OCI-M1 (cell line): ENCODE measurements at regions not wholly inside any gene's neighbourhood (a gene's known extent, or its start where the extent isn't known, plus 50 kb on each side); places are given as distances from the start of the nearest gene placed in this dataset.
"Not testable (repeated sequence)": the region's sequence is repeated elsewhere in the genome, so short reads cannot be mapped to it uniquely, and the experiment has no call there.

Source experiments
- DNase-seq: peaks from one replicate; lab custom pipeline; 2025; lab: John Stamatoyannopoulos, UW

DNA sequence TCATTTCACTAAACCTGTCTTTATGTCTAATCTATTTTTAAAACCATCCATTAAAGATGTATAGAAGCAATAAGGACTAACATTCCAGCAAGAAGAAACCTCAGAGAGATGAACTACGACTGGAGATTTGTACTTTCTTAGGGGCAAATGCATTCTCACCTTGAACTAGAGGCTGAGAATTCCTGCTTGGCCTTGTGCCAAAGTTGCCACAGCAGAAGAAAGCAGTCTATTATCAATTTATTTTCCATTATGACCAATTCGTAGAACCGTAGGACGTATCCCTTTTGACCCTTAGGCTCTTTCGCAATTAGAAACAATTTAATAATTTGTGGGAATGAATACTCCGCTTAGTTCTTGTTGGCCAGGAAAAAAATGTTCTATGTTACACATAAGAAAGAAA is 1647.4 kb upstream of the CDH9 start:
- no peak for DNase-seq

DNA sequence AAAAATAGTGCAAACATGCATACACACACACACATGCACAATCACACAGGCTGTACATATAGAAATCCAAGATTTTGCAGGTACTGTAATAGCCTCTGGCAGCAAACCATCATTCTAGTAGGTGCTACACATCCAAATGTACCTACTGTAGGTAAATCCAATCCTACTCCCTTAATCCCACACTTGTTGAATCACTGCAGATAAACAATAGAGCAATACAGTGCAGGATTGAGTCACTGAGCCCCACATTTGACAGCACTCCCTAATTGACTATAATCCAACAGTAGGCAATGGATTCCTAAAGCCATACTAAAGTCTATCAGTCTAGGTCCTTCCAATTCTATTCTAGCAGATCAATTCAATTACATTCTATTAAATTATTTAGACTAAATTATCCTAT is 1640.5 kb upstream of the CDH9 start:
- DNase-seq, result no peak

DNA sequence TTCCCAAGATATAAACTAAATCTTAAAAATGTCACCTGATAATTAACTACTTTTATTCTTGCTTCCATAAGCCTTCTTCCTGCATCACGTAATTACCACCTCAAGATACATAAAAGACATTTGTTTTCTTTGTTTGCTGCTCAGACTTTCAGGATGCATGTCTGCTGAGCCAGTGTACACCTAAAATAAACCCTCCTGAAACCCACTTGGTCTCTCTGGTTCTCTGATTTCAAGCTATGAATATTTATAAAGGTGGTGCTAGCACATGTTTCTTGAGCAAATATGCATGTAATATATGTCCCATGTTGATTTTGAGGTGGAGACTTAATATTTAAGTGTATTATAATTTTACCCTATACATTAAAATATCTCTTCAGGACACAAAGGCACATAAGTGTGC is 1627.7 kb upstream of the CDH9 start:
- DNase-seq, result no peak

DNA sequence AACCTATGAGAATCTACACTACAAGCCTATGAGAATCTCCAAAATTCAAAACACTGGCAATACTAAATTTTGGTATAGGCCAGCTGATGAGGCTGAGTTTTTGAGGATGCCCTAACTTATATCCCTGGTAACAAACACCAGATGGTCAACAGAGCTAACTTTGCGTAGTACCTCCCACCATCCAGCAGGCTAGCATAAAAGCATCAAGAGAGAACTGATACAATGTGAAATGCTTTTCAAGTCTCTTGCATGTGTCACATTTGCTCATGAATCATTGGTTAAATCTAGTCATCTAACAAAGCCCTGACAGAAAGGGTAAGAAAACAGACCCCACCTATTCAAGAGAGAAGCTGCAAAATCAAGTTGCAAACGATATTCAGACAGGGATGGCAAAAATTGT is 1609.7 kb upstream of the CDH9 start:
- peak; percentile 8 for DNase-seq

DNA sequence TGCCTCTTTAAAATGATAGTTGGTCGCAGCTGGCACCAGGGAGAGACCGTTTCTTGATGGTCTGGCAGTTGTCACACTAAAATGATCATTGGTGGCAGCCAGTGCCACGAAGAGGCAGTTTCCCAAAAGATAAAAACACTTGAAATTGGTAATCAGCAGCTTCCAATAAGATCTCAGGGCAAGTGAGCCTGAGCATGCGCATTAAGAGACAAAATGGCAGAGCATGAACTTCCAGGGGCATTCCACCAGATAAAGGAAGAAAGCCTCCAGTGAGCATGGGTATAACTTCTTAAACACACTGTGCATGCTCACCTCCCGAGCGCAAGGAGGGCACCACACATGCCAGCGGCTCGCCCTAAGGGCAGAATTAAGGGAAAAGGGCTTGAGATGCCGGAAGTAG is 1594.2 kb upstream of the CDH9 start:
- no peak for DNase-seq

DNA sequence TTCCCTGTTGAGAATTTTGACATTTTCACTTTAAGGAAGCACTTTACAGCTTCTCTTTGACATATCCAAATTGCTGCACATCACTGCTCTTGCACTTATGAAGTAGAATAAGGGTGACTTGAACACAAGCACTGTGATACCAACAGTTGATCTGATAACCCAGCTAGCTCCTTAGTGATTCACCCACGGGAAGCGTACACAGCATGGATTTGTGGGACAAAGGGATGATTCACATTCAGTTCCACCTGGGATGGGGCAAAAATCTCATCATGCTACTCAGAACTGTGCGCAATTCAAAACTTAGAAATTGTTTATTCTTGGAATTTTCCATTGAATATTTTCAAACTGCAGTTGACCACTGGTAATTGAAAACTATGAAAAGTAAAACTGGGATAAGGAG is 1565.5 kb upstream of the CDH9 start:
- DNase-seq, result no peak

DNA sequence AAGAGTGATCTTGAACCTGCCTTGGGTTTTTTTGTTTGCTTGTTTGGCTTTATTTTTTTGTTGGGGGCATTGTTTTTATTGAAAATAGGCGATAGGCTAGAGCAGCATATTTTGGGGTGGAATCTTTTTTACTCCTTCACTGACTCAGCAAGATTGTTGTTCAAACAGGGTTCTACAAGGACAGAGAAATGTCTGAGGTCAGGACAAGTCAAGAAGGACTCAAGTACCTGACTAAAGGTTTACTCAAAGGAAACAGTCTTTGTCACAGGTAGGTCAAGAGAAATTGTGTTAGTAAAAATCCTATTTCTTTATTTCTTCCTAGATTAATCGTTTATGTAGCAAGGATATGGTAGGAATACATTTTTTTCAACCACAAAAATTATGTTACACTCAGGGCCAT is 1564.0 kb upstream of the CDH9 start:
- no peak for DNase-seq

DNA sequence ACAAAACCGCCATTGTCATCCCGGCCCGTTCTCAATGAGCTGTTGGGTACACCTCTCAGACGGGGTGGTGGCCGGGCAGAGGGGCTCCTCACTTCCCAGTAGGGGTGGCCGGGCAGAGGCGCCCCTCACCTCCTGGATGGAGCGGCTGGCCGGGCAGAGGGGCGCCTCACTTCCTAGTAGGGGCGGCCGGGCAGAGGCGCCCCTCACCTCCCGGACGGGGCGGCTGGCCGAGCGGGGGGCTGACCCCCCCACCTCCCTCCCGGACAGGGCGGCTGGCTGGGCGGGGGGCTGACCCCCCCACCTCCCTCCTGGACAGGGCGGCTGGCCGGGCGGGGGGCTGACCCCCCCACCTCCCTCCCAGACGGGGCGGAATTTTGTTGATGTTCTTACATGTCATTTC is 1558.3 kb upstream of the CDH9 start:
- not testable (repeated sequence) for DNase-seq

DNA sequence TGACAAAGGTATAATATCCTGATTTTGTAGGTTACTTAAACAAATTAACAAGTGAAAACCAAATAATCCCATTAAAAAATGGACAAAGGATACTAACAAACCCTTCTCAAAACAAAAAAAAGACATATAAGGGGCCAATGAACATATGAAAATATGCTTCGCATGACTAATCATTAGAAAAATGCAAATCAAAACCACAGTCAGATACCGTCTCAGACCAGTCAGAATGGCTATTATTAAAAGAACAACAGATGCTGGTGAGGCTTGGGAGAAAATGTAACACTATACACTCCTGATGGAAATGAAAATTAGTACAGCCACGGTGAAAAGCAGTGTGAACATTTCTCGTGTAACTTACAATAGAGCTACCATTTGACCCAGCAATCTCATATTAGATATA is 1542.2 kb upstream of the CDH9 start:
- DNase-seq, result no peak

DNA sequence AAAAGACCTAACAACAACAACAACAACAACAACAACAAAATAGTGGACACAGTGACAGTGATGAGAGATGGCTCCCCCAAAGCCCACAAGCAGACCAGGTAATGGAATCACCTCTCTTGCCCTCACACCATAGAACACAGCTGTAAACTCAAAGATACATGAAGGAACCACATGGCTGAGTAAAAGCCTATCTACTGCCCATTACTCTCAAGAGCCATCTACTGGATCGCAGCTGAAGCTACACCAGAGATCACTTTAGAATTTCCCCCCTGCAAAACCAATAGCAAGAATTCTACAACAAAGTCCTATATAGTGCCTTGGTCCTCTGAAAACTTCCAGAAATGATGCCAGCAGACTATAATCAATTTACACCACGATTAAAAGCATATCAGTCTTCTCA is 1537.6 kb upstream of the CDH9 start:
- peak; percentile 48 for DNase-seq

DNA sequence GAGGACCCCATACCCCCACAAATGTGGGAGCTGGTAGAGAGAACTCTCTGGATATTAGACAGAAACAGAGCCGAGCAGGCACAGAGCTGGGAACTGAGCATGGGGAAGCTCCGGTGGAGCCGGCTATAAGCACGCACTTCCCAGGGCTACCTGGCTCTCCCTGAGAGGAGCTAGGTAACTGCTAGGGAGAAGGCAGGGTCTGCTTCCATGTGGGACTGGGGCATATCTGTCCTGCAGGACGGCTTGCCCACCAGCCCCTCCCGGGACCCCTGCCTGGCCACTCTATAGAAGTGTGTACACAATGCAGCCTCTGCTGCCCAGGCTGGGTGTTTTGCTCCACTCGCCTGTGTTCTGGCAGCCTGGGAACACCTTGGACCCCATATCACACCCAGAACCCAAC is 1537.0 kb upstream of the CDH9 start:
- no peak for DNase-seq

DNA sequence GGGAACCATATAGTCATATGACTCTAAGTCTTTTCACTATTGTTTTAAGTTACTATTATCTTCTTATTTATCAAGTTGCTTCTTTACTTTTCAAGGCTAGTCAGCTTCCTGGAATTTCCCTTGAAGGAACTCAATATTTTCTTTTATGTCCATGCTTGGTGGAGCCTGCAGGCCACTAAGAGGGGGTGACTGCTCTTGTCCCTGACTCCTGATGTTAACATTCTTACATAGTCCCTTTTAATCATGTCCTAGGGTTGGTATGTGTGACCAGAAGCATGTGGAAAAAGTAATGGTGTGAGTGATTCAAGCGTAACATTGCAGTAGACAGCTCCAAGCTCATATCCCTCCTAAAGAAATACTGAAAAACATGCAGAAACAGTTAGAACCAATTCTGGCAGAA is 1536.2 kb upstream of the CDH9 start:
- no peak for DNase-seq

DNA sequence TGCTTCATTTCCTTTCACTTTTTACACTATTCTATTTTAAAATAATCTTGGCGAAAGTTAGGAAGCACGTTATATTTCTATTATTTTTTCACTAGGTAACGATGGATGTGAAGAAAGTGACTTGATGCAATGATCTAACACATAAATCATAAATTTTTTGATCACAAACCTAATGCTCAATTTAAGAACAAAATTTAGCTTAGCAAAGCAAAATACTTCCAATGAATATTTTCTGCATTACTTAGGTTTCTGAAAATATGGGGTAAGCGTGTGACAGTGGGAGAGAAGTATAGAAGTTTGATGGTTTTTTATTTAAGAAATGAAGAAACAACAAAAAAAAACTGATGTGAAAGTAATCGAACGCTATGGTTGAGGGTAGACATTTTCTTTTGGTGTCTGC is 1528.7 kb upstream of the CDH9 start:
- no peak for DNase-seq

DNA sequence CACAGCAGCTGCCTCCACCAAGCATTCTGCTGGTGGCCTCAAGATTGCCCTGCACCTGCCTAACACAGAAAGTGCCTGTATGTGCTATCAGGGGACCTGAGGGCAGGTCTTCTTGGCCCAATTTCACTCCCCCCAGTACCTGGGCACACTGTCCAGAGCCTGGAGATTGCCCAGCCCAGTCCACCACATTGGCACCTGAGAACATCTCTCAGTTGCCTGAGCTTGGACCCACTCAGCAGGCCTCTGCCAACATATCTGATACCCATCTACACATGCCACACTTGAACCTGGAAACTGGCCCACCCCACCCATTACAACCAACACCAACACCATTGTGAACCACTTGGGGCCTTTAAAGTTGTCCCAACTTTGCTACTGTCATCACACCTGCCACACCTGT is 1523.1 kb upstream of the CDH9 start:
- no peak for DNase-seq

DNA sequence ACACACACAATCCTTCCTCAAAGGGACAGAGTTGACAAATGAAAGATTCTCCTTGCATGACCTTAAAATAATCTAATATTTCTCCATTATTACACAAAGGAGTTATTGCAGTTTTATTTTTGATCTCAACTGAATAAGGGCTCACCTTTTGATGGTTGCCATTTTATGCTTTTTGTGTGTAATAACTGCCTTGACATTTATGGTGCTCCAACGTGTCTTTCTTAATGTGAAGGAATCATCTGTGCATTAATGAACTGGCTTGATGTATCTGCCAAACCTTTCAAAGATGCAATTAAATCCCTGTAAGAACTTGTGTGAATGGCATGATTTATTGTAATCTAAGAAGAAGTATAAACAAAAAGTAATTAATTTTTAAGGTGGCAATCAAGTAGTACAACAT is 1519.8 kb upstream of the CDH9 start:
- DNase-seq, result no peak

DNA sequence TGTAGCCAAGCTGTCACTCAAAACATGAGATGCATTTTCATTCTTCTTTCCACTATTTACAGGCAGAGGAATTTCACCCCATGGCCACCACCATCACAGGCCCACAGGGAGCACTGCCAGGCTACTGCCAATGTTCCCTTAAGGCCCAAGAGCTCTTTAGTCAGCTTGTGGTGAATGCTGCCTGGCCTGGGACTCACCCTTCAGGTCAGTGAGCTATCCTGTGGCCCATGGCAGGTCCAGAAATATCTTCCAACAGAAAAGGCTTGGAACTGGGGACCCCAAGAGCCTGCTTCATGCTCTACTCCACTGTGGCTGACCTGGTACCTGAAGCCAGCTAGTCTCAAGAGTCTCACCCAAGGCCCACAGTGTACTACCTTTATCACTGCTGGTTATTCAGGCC is 1518.7 kb upstream of the CDH9 start:
- no peak for DNase-seq

DNA sequence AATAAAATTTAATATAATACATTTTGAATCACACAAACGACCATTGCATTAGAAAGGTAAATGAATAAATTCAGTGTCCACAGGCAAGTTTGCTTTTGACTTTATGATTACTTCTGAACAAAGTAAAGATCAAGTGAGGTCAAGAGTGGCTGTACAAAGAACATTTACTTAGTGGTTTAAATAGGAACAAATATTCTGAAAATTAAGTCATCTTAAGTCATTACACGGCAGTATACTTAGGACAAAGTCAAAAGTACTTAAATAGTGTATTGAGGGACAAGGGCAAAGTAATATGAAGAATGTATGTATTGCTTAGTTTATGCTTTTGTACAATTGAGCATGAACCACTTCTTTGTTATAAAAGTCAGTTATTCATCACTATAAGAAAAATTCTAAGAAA is 1511.2 kb upstream of the CDH9 start:
- no peak for DNase-seq

DNA sequence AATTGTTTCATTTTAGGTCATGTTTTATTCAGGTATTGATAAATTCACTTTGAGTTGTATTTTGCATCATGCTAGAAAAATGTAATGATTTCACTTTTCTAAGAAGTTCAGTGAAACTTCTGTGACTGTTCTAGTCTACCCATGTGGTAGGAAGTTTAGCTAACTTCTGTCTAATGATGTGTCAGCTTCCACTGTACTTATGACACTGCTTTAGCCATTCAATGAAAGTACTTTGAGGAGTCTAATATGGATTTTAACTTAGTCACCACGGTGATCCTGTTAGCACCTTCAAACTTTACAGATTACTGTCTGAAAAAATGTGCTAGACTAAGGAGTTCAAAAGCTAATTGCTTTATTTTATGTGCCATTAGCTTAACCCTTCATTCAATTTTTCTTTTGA is 1510.5 kb upstream of the CDH9 start:
- DNase-seq, result no peak

DNA sequence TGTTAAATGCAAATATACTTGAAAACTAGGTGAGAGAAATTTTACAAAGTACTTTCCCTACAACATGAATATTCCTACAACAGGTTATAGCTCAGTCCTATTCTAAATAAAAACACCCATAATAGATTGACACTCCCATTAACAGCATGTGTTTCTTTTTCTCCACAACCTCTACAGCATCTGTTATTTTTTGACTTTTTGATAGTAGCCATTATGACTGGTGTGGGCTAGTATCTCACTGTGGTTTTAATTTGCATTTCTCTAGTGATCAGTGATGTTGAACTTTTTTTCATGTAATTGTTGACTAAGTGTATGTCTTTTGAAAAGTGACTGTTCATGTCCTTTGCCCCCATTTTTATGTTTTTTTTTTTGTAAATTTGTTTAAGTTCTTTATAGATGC is 1506.1 kb upstream of the CDH9 start:
- DNase-seq, result no peak

DNA sequence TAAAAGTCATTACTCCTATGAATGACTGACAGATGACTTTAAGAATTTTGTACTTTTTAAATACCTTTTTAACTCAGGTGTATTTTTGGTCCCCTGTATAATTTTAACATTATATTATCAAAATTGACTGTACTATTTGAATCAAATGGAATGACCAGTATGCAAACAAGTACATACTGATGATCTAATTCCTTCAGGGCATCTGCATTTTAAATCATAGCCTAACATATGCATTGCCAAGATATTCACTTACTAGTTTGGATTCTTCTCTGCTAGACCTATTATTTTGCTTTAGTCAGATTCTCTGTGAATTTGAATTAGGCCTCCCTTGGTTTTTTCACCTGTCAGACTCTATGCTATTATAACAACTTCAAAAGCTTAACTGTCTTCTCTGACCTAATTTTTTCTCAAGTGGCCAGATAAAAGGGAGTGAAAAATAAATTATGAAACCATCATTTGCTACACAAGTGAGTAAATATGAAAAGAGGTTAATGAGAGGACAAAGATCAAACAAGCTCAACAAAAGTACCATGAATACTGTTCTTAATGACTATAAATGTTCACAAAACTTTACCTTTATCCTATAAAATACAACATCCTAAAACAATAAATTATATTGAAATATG is 1505.2 kb upstream of the CDH9 start:
- no peak for DNase-seq

DNA sequence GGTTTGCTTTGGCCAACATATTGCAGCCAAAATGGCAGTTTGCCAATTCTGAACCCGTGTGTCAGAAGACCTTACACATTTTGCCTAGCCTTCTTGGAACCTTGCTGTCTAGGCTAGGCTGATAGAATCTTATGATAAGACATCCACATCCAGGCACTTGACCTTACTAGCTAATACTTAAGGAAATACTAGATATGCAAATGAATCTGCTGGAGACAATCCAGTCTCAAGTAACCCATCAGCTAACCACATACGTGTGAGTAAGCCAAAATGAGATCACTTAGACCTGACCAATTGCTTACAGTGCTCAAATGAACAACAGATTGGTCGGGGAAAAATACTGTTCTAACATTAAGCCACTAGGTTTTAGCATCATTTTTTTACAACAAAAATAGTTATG is 1504.6 kb upstream of the CDH9 start:
- peak; percentile 53 for DNase-seq

DNA sequence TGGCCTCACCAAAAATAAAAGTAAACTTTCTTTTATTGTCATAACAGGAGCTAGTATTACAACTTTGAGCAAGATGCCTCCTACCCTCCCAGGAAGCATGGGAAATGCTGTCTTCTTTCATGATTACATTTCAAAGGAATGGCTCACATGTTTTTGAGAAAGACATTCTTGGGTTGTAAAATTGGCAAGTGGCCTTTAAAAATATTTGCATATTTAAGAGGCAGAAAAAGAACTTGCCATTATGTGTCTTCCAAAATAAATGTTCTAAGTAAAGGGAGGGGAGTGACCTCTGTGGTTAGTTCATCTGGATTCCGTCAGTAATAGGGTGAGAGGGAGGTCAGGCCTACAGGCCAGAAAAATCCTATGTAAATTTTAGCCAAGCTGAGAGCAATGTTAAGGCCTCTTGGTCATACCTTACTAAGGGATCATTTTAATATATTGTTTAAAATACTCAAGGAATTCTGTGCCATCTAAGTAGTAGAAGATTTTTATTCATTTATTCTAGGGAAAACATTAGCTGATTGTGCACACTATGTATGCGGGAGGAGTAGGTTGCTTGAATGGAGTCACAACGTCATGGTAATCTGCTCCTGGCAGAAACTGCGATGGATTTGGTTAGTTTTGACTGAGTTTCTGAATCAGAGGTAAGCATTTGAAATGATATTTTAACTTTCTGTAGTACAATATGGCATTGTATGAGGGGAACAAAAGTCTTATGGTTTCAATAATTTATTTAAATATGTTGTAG is 1485.7 kb upstream of the CDH9 start:
- no peak for DNase-seq

DNA sequence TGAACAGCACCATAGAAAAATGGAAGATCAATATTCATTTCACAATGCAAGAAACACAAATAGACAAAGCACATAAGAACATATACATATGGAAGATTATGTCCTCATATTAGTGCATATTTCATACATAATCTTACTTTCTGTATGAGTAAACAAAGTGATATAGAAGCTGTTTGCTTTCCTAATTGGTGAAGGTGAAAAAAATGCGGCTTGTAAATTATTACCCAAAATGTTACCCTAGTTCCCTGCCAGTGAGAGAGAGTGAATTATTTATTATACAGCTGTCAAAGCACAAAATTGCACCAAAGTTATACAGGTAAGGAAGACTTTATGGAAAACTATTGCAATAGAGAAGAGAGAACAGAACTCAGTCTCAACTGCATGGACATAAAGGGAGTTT is 1485.0 kb upstream of the CDH9 start:
- DNase-seq, result no peak

DNA sequence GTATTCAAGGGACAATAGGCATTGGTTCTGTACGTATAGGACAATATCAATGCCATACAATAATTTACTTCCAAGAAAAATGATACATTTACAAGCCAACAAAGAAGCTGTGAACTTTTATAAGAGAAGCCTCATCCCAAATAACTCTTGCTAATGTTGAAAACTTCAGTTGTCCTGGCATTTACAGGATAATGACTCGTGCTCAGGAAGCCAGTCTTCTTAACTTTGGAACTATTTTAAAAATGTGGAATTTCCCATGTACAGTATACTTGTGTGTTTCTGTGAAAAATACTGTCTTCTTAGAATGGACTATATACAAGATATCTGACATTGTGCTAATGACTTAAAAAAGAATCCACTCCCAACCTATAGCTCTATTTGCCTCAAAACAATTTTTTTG is 1479.3 kb upstream of the CDH9 start:
- DNase-seq, result no peak
